H9 (cell line): ENCODE measurements at regions not wholly inside any gene's neighbourhood (a gene's known extent, or its start where the extent isn't known, plus 50 kb on each side); places are given as distances from the start of the nearest gene placed in this dataset.

Experiments
- DNase-seq: peaks from one replicate; pipeline ENCODE4 v3.0.0-alpha.2; 2017
- H2AFZ ChIP-seq: one replicate; pipeline ENCODE4 v1.6.1; 2013; ENCODE audit warnings: mild to moderate bottlenecking, low read length, control low read depth, moderate library complexity
- H2AK5ac ChIP-seq: 2 replicates; pipeline ENCODE4 v1.6.1; 2013; ENCODE audit warnings: low read length, control low read depth, mixed read lengths; ENCODE audit not compliant: insufficient read length
- H2BK120ac ChIP-seq: one replicate; pipeline ENCODE4 v1.6.1; 2013; ENCODE audit warnings: low read depth, mild to moderate bottlenecking, low read length, control low read depth, inconsistent platforms; ENCODE audit not compliant: poor library complexity, severe bottlenecking
- H2BK12ac ChIP-seq: 2 replicates; pipeline ENCODE4 v1.6.1; 2013; ENCODE audit warnings: low read length, control low read depth, mixed read lengths, low read depth; ENCODE audit not compliant: insufficient read length
- H2BK15ac ChIP-seq: 2 replicates; pipeline ENCODE4 v1.6.1; 2013; ENCODE audit warnings: low read depth, low read length, control low read depth
- H2BK20ac ChIP-seq: one replicate; pipeline ENCODE4 v1.6.1; 2013; ENCODE audit warnings: low read depth, mild to moderate bottlenecking, low read length, control low read depth, inconsistent platforms; ENCODE audit not compliant: poor library complexity, severe bottlenecking
- H2BK5ac ChIP-seq: 2 replicates; pipeline ENCODE4 v1.6.1; 2013; ENCODE audit warnings: low read length, control low read depth, mixed read lengths; ENCODE audit not compliant: insufficient read length
- H3K14ac ChIP-seq: 2 replicates; pipeline ENCODE4 v1.6.1; 2013; ENCODE audit warnings: low read length, control low read depth; ENCODE audit not compliant: insufficient read depth
- H3K18ac ChIP-seq: 2 replicates; pipeline ENCODE4 v1.6.1; 2013; ENCODE audit warnings: low read depth, mild to moderate bottlenecking, mixed read lengths, low read length, control low read depth; ENCODE audit not compliant: insufficient read length
- H3K23ac ChIP-seq: 2 replicates; pipeline ENCODE4 v1.6.1; 2013; ENCODE audit warnings: low read length, control low read depth, mixed read lengths, low read depth; ENCODE audit not compliant: insufficient read length
- H3K23me2 ChIP-seq: 2 replicates; pipeline ENCODE4 v1.6.1; 2013; ENCODE audit warnings: low read depth, mild to moderate bottlenecking, mixed read lengths, low read length, control low read depth; ENCODE audit not compliant: insufficient read length, poor library complexity, severe bottlenecking
- H3K27ac ChIP-seq: 2 replicates; pipeline ENCODE4 v1.5.1; 2013; ENCODE audit warnings: low read length, control low read depth, mixed read lengths, low read depth; ENCODE audit not compliant: insufficient read length
- H3K27me3 ChIP-seq: 2 replicates; pipeline ENCODE4 v1.6.1; 2013; ENCODE audit warnings: low read length, control low read depth, inconsistent platforms; ENCODE audit not compliant: insufficient read depth
- H3K4ac ChIP-seq: 2 replicates; pipeline ENCODE4 v1.6.1; 2013; ENCODE audit warnings: low read depth, mild to moderate bottlenecking, control low read depth, inconsistent platforms, low read length, moderate library complexity
- H3K4me1 ChIP-seq: 2 replicates; pipeline ENCODE4 v1.6.1; 2013; ENCODE audit warnings: low read length, control low read depth, inconsistent platforms; ENCODE audit not compliant: insufficient read depth
- H3K4me2 ChIP-seq: 2 replicates; pipeline ENCODE4 v1.6.1; 2013; ENCODE audit warnings: low read length, control low read depth, mixed read lengths; ENCODE audit not compliant: insufficient read length, insufficient read depth
- H3K56ac ChIP-seq: 2 replicates; pipeline ENCODE4 v1.6.1; 2013; ENCODE audit warnings: low read depth, mild to moderate bottlenecking, mixed read lengths, low read length, control low read depth; ENCODE audit not compliant: insufficient read length
- H3K79me1 ChIP-seq: 2 replicates; pipeline ENCODE4 v1.6.1; 2013; ENCODE audit warnings: low read depth, mild to moderate bottlenecking, moderate library complexity, low read length, control low read depth, inconsistent platforms; ENCODE audit not compliant: insufficient read depth, poor library complexity, severe bottlenecking
- H3K79me2 ChIP-seq: 2 replicates; pipeline ENCODE4 v1.6.1; 2013; ENCODE audit warnings: low read length, control low read depth, inconsistent platforms; ENCODE audit not compliant: insufficient read depth
- H3K9ac ChIP-seq: 2 replicates; pipeline ENCODE4 v1.6.1; 2013; ENCODE audit warnings: low read length, control low read depth, mixed read lengths; ENCODE audit not compliant: insufficient read length; ENCODE audit errors: extremely low read depth
- H3K9me3 ChIP-seq: one replicate; pipeline ENCODE4 v1.6.1; 2013; ENCODE audit warnings: low read depth, low read length, inconsistent platforms; ENCODE audit not compliant: control insufficient read depth
- H3T11ph ChIP-seq: one replicate; pipeline ENCODE4 v1.6.1; 2013; ENCODE audit warnings: mild to moderate bottlenecking, low read length, control low read depth, inconsistent platforms
- H4K20me1 ChIP-seq: one replicate; pipeline ENCODE4 v1.6.1; 2013; ENCODE audit not compliant: control insufficient read depth, insufficient read length, insufficient read depth
- H4K5ac ChIP-seq: 2 replicates; pipeline ENCODE4 v1.6.1; 2013; ENCODE audit warnings: low read depth, mild to moderate bottlenecking, mixed read lengths, low read length, control low read depth; ENCODE audit not compliant: insufficient read length
- H4K8ac ChIP-seq: replicated peaks from 2 replicates; pipeline ENCODE4 v1.6.1; 2013; ENCODE audit warnings: low read length, control low read depth, mixed read lengths, low read depth; ENCODE audit not compliant: insufficient read length
- H4K91ac ChIP-seq: 2 replicates; pipeline ENCODE4 v1.6.1; 2013; ENCODE audit warnings: low read depth, mild to moderate bottlenecking, moderate library complexity, mixed read lengths, low read length, control low read depth; ENCODE audit not compliant: insufficient read length
- H3K27ac Mint-ChIP-seq, 3 experiments: 2 replicates in 2 of 3; 3 replicates in 1 of 3; pipeline ENCODE4 v1.8.0; 2020 to 2021; ENCODE audit warnings: mixed read lengths in 3 of 3, mild to moderate bottlenecking in 1 of 3, moderate library complexity in 1 of 3
- H3K27me3 Mint-ChIP-seq: 2 replicates; pipeline ENCODE4 v1.8.0; 2021; ENCODE audit warnings: low read depth, mild to moderate bottlenecking, moderate library complexity, mixed read lengths
- H3K36me3 Mint-ChIP-seq, 3 experiments: 2 replicates in 2 of 3; 3 replicates in 1 of 3; pipeline ENCODE4 v1.8.0; 2020 to 2021; ENCODE audit warnings: low read depth in 3 of 3, mixed read lengths in 3 of 3; ENCODE audit not compliant: insufficient read depth in 1 of 3
- H3K4me1 Mint-ChIP-seq, 2 experiments: 2 replicates each; pipeline ENCODE4 v1.8.0; 2020; ENCODE audit warnings: mixed read lengths in 2 of 2
- H3K4me3 Mint-ChIP-seq, 2 experiments: 2 replicates in 1 of 2; 3 replicates in 1 of 2; pipeline ENCODE4 v1.8.0; 2020 to 2021; ENCODE audit warnings: mild to moderate bottlenecking in 2 of 2, mixed read lengths in 2 of 2, moderate library complexity in 1 of 2
- H3K9me3 Mint-ChIP-seq, 2 experiments: 2 replicates in 1 of 2; 3 replicates in 1 of 2; pipeline ENCODE4 v1.8.0; 2020; ENCODE audit warnings: mild to moderate bottlenecking in 2 of 2, mixed read lengths in 2 of 2, moderate library complexity in 1 of 2
- WGBS: extraction: QIAGEN DNeasy Blood & Tissue Kit; methylation state at CpG from one replicate; pipeline ENCODE4 v1.1.7; 2013; ENCODE audit warnings: missing lambda C conversion rate, low lambda C conversion rate, mixed read lengths; ENCODE audit not compliant: insufficient read length; ENCODE audit errors: extremely low coverage; 5-methylcytosine and 5-hydroxymethylcytosine counted together
- TF ChIP-seq, protein P1 (sequence below): fragments of 200-600 bp; sonication (generic); conservative IDR thresholded peaks from 3 replicates; pipeline ENCODE4 v1.8.0; 2021; ENCODE audit warnings: antibody characterized with exemption, mild to moderate bottlenecking

DNA sequence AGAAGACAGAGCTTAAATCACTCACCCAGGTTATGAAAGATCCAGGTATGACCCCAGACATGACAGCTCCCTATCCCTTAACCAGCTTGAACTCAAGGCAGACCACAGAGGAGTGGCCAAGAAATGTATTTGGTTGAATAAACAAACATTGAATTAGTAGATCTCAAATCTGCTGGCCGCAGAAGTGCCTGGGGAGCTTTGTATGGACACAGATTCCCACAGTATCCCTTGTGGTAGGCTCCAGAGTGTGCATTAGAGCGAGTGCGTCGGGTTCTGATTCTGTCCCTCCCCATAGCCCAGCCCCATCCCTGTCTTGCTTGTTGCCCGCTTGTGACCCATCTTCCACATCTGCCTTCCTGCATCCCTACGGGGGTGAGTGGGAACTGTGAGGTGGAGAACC lies 118.8 kb upstream of the FOXF1 start:
- Histone ChIP-seq H3K14ac (no peak overlapping the region), H3K9ac (no peak overlapping the region), H3K79me1 (no peaks in the 10 kb centered on the region), H3K27me3 (no peaks in the 10 kb centered on the region), H3T11ph (no peak overlapping the region), H2BK12ac (no peak overlapping the region), H4K20me1 (no peaks in the 10 kb centered on the region), H3K18ac (no peak overlapping the region), H2BK20ac (no peak overlapping the region), H2BK15ac (no peak overlapping the region), H3K23ac (no peak overlapping the region), H3K27ac (no peak overlapping the region), H3K4me1 (no peaks in the 10 kb centered on the region), H4K5ac (no peak overlapping the region), H4K91ac (no peak overlapping the region), H3K79me2 (no peaks in the 10 kb centered on the region), H3K4me2 (no peak overlapping the region), H4K8ac (no peak overlapping the region), H2AFZ (no peak overlapping the region), H3K23me2 (no peaks in the 10 kb centered on the region), H2BK120ac (no peak overlapping the region), H2AK5ac (no peak overlapping the region), H3K4ac (no peak overlapping the region), H3K56ac (no peak overlapping the region), H2BK5ac (no peak overlapping the region), H3K9me3 (no peaks in the 10 kb centered on the region)
- Mint-ChIP-seq H3K4me3 (no peak overlapping the region), H3K27ac (no peak overlapping the region), H3K4me1 (peaks cover 6 to 10% of the 10 kb centered on the region in 2 experiments), H3K36me3 (no peaks in the 10 kb centered on the region), H3K9me3 (no peaks in the 10 kb centered on the region; a peak in 1 of 5 replicates), H3K27me3 (peaks cover 11% of the 10 kb centered on the region)
- TF ChIP-seq, protein P1, sequence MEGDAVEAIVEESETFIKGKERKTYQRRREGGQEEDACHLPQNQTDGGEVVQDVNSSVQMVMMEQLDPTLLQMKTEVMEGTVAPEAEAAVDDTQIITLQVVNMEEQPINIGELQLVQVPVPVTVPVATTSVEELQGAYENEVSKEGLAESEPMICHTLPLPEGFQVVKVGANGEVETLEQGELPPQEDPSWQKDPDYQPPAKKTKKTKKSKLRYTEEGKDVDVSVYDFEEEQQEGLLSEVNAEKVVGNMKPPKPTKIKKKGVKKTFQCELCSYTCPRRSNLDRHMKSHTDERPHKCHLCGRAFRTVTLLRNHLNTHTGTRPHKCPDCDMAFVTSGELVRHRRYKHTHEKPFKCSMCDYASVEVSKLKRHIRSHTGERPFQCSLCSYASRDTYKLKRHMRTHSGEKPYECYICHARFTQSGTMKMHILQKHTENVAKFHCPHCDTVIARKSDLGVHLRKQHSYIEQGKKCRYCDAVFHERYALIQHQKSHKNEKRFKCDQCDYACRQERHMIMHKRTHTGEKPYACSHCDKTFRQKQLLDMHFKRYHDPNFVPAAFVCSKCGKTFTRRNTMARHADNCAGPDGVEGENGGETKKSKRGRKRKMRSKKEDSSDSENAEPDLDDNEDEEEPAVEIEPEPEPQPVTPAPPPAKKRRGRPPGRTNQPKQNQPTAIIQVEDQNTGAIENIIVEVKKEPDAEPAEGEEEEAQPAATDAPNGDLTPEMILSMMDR: no peak
- WGBS: no CpG with 5 or more reads among the region's 6 CpGs
- DNase-seq: no peak
